HepG2 (cell line): ENCODE measurements at regions not wholly inside any gene's neighbourhood (a gene's known extent, or its start where the extent isn't known, plus 50 kb on each side); places are given as distances from the start of the nearest gene placed in this dataset.

Experiments used
- SALL1 ChIP-seq: sonication (generic); formaldehyde crosslinking; IDR thresholded peaks from 2 replicates; pipeline ENCODE4 v1.8.0; 2022; ENCODE audit warnings: mild to moderate bottlenecking, missing genetic modification reagents
- SP1 ChIP-seq, 2 experiments: fragments of 450-650 bp in 1 of 2; sonication (generic) in 1 of 2; formaldehyde crosslinking in 1 of 2; IDR thresholded peaks; 2 replicates each; pipeline versions ENCODE4 v1.4.0 to v1.6.1; 2016 to 2020; ENCODE audit warnings: missing genetic modification reagents in 1 of 2

DNA sequence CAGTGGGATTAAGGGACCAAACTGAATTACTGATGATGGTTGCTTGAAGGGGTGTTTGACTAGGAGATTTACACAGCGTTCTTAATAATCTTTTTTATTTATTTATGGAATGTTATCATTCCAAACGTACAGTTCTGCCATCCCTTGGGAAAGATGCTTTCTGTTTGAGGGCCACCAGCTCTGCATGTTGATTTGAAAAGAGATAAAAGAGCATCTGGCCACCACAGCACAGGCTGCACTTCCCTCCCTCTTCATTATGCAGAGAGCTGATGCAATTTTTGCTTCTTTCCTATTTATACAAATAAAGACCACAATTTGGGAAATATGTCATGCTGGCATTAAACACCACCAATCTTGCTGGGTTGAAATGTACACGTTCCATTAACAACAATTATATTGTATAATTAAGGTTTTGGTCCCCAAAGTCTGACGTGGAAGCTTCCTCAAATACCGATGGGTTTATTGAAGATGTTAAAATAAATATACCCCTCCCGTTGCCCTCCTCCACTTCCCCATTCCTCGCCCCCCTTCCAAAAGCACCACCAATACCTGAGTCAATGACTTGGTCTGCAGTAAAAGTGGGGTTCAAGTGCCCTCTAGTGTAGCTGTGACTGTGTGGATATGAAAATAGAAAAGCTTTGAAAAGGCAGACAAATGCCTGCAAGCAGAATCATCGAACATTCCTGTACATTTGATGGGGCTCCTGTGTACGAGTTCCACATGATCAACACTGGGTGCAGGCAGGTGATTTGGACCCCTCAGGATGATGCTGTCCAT is 211.9 kb downstream of the HRH4 start:
- no peak for TF ChIP-seq SP1 (IDR thresholded peaks at IDR 0.05)
- no peak for TF ChIP-seq SP1 (CRISPR knock-in tag; IDR thresholded peaks at IDR 0.05)
- no peak for TF ChIP-seq SALL1
